22Rv1 (cell line): ENCODE measurements at regions not wholly inside any gene's neighbourhood (a gene's known extent, or its start where the extent isn't known, plus 50 kb on each side); places are given as distances from the start of the nearest gene placed in this dataset.

ENCODE experiments used
- CTCF ChIP-seq: fragments of 450-650 bp; IDR thresholded peaks from 2 replicates; pipeline ENCODE4 v1.5.1; 2017; ENCODE audit warnings: mild to moderate bottlenecking
- ZFX ChIP-seq: fragments of 450-650 bp; IDR thresholded peaks from 2 replicates; pipeline ENCODE4 v1.6.1; 2017; ENCODE audit warnings: antibody characterized with exemption, borderline replicate concordance

- TF ChIP-seq CTCF (no peak), ZFX (no peak)
Measured at GRCh38 chr17:70947636-70948565, 778.6 kb downstream of the KCNJ2 start.
